ENCODE measurements at regions not wholly inside any gene's neighbourhood (a gene's known extent, or its start where the extent isn't known, plus 50 kb on each side); places are given as distances from the start of the nearest gene placed in this dataset.

DNA sequence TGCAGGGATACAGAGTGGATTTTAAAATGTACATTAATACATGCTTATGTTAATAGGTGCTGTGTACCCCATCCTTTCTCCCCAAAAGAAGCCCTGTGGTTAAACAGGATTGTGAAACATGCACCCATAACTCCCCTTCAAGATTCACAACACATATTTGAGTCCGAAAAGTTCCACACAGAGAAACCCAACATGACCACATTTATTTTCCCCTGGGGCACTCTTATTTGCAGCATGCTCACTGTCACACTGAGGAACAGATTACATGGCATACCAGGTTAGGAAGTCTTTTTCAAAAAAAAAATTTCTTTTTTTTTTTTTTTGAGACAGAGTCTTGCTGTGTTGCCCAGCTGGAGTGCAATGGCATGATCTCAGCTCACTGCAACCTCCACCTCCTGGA lies 67.7 kb upstream of the COL5A2 start:
- TF ChIP-seq POLR2A (IDR thresholded peaks at IDR 0.05): no peak
- TF ChIP-seq, protein P1, sequence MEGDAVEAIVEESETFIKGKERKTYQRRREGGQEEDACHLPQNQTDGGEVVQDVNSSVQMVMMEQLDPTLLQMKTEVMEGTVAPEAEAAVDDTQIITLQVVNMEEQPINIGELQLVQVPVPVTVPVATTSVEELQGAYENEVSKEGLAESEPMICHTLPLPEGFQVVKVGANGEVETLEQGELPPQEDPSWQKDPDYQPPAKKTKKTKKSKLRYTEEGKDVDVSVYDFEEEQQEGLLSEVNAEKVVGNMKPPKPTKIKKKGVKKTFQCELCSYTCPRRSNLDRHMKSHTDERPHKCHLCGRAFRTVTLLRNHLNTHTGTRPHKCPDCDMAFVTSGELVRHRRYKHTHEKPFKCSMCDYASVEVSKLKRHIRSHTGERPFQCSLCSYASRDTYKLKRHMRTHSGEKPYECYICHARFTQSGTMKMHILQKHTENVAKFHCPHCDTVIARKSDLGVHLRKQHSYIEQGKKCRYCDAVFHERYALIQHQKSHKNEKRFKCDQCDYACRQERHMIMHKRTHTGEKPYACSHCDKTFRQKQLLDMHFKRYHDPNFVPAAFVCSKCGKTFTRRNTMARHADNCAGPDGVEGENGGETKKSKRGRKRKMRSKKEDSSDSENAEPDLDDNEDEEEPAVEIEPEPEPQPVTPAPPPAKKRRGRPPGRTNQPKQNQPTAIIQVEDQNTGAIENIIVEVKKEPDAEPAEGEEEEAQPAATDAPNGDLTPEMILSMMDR (IDR thresholded peaks at IDR 0.05): no peak
- no peak for TF ChIP-seq POLR2AphosphoS5 (IDR thresholded peaks at IDR 0.05)
